DMS53 (cell line): ENCODE measurements at regions not wholly inside any gene's neighbourhood (a gene's known extent, or its start where the extent isn't known, plus 50 kb on each side); places are given as distances from the start of the nearest gene placed in this dataset.

Source experiments
- DNase-seq: peaks from one replicate; lab custom pipeline; 2025; lab: John Stamatoyannopoulos, UW

- DNase-seq = no peak
Measured at GRCh38 chr3:68163062-68163461, 508.6 kb upstream of the SUCLG2 start.

GRCh38 chr3:68162644-68163043 lies 508.2 kb upstream of the SUCLG2 start:
- no peak for DNase-seq

- no peak for DNase-seq
Measured at GRCh38 chr3:68151359-68151758, 496.9 kb upstream of the SUCLG2 start.

DNA sequence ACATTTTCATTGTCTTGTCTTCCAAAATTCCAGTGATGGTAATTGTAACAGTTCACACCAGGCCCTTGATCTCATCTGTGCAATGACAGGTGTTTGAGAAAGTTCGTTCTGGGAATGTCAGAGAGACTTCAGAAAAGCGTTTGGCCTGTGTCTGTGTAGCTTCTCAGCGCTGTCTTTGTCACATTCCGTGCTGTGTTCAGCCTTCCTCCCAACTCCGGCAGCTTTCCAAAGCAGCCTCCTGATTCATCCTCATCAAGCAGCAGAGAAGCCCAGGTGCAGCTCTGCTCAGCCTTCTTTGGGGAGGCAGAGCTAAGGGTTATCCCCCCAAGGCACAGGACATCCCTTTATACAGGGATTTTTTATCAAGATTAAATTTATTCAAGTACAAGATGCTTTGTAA lies 494.0 kb upstream of the SUCLG2 start:
- DNase-seq = no peak

GRCh38 chr3:68142441-68142840 lies 488.0 kb upstream of the SUCLG2 start:
- DNase-seq = no peak

DNA sequence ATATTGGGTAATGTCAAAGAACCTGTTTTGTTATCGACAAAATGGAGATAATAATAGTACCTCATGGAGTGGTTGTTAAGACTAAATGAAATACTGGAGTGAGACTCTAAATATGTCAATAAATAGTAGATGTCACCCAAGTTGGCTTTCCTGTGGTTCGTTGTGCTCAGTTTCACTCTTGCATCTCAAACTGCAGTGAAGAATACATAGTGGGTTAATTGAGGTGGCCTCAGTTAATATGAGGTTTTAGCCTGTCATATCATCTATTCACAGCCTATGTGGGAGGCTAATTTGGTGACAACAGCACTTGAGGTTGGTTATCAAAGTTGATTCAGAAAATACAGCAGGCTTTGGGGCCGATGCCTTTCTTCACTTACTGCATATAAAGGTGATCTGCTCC lies 485.5 kb upstream of the SUCLG2 start:
- DNase-seq = no peak

DNA sequence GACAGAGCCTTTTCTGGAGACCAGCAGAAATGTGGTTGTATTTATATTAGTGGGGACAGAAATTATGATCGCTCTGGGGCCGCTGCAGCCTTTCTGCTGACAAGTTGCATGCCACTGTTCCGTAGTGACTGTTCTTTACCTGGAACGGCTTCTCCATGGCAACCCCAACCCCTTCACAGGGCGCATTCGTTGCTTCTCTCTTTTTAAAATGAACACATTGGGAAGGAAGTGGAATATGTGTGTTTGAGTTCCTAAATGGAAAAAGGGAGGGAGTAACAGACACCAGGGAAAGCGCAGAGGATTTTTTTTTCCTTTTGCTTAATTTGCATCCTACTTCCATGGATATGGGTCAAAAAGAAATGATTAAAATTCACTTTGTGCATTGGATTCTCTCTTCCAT lies 482.0 kb upstream of the SUCLG2 start:
- DNase-seq = no peak

DNA sequence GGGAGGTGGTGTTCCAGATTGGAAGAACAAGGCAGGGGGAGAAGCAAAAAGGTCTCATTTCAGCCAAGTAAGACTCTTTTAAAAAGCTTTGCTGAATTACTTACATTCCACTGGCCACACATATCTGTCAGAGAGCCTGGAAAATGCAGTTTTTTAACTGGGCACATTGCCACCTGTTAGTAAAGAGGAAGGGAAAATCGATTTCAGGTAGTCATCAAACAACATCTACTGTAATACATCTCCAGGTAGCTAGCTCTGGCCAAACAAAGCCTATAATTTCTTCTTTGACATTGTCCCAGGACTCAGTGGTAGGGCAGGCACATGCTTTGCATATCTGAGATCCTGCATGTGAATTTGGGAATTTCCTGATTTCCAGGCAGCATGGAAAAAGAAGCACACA lies 480.7 kb upstream of the SUCLG2 start:
- no peak for DNase-seq

DNA sequence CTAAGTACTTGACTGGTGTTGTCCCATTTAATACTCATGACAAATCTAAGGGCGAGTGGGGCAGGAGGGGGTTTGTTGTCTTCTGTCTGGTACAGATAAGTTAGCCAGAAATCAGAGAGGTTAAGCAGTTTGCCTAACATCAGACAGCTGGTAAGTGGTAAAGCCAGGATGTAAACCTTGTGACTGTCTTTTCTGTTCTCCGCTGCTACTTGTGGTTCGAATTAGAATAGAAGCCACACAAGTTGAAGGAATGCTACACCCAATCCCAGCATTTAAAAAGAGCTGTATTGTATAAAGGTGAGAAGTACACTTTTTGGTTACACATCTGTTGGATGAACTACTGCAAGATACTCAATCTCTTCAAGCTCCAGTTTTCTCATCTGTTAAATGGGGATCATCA lies 474.7 kb upstream of the SUCLG2 start:
- no peak for DNase-seq

- no peak for DNase-seq
Measured at GRCh38 chr3:68123231-68123630, 468.8 kb upstream of the SUCLG2 start.

- DNase-seq = no peak
Measured at GRCh38 chr3:68121287-68121686, 466.9 kb upstream of the SUCLG2 start.

DNA sequence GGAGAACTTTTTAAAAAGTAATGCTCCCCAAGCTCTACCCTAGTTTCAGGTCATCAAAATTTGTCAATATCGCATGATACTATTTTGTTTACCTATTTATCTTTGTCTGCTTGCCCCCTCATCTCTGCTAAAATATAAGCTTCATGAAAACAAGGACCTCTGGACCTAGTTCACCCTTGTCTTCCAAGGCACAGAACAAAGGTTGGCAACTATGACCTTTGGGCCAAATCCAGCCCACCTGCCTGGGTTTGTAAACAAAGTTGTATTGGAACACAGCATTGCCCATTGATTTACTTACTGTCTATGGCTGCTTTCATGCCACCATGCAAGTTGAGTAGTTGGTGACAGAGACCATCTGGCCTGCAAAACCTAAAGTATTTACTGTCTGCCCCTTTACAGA lies 462.2 kb upstream of the SUCLG2 start:
- no peak for DNase-seq

- no peak for DNase-seq
Measured at GRCh38 chr3:68103811-68104210, 449.4 kb upstream of the SUCLG2 start.

DNA sequence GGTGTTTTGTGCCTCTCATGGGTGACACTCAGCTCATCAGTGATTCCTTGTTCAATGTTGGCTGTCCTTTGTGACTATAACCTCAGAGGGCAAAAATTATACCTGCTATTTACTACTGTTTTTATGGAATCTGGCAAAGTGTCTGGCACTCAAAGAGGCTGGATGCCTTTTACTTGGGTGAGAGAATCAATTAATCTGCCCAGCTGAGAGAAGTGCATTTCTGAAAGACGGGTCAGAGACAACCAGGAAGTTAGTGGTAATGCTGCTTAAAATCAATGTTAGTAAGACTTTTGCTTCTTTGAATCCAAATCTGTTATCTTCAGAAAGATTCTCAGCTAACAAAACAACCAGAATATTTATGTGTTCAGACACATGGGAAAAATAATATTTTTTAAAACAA lies 436.2 kb upstream of the SUCLG2 start:
- no peak for DNase-seq

DNA sequence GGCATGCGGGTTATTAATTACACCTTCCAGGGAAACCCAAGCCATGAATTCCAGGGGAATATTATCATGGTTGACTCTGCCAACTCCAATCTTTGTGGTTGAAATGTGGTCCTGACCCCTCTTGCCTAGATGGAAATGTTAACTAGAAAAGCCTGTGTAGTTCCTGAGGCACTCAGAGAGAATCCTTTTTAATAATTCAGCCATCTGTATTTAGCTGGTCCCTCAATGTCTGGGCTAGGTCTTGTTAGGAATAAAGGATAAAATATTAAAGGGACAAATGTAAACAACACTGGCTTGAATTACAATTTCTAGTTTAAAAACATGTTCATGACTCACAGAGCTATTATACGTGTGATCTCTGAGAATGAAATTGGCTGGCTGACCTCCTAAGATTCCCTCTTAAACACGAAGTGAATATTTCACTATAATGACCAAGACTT lies 435.2 kb upstream of the SUCLG2 start:
- DNase-seq = no peak

DNA sequence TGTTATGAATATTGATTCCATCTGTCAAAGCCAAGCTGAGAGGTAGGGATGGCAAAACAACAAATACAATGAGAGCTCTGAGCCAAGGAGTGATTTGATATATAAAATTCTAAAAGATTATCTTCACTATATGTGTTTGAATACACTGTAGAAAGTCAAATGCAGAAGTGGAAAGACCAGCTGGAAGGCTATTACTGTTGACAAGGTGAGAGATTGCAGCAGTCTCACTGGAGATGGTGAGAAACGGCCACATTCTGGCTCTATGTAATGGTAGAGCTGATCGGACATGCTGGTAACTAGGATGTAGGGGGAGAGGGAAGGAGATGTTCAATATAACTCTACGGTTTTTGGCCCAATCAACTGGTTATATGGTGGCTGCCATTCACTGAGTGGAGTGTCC lies 434.2 kb upstream of the SUCLG2 start:
- DNase-seq = no peak

DNA sequence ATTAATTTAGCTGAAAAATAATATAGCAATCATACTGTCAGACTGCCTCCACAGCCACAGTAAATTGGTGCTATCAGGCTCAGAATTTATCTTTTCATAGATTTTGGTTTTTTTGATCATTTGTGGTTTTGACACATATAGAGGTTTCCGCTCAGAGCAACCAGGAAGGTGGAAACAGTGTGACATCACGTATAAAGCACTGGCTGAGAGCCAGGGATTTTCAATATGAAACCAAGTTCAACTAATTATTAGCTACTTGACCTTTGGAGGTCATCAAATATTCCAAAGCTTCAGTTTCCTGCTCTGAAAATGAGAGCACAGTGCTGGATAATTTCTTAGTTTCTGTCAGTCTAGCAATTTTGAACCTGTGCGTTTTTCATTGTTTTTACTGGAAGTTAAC lies 433.8 kb upstream of the SUCLG2 start:
- no peak for DNase-seq

- no peak for DNase-seq
Measured at GRCh38 chr3:68072062-68072461, 417.6 kb upstream of the SUCLG2 start.

DNA sequence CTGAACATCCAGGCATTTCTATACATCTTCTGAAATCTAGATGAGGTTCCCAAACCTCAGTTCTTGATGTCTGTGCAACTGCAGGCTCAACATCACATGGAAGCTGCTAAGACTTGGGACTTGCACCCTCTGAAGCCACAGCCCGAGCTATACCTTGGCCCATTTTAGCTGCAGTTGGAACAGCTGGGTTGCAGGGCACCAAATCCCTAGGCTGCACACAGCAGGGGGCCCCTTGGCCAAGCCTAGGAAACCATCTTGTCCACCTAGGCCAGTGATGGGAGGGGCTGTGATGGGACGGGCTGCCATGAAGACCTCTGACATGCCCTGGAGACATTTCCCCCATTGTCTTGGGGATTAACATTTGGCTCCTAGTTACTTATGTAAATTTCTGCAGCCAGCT lies 415.8 kb upstream of the SUCLG2 start:
- no peak for DNase-seq

GRCh38 chr3:68067314-68067713 lies 412.9 kb upstream of the SUCLG2 start:
- DNase-seq = no peak

DNA sequence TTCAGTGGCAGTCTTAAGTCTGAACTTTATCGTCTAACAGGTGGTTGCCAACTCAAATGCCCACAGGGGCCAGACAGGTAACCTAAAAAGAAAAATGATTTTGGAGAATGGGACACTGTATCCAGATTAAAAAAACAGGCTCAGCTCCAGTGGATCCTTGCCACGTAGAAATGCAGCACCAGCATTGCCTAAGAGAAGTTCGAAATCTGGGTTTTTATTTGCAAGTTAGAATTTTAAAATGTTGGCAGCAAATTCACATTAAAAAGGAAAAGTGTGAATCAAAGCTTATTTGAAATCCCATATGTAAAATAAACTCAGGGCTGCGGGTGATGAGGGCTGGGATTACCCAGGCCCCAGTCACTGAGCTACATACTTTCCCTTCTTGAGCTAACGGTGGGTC lies 408.5 kb upstream of the SUCLG2 start:
- no peak for DNase-seq

DNA sequence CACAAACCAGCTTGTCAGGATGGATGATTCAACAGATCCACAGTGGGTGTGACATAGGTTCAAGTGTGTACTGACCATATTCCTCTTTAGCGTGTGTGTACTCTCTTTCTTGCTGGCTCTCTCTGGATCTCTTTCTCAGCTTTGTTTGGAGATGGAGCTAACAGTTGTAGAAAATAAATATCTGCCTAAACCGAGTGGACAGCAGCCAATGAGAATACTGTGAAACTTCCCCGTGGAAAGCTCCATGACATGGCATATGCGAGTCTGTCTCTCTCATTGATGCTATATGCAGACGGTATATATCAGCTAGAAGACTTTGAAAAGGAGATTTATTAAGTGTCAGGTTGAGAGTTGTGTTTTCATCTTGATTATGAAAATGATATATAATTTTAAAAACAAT lies 406.5 kb upstream of the SUCLG2 start:
- DNase-seq = no peak

DNA sequence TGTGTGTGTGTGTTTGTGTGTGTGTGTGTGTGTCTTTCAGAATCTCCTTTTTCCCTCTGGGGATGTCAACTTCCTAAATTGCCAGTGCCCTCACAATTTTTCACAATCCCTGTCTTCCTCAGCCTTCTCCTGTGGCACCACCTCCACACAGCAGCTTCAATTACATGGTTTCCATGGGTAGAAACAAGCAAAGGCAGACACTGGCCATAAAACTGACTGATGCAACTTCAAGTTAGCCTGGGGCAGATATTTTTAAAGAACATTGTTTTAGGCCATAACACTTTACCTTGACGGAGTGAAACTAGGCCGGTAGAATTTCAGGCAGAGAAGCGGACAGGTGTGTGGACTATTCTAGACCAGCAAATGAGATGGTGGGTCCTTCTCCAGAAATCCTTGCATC lies 405.8 kb upstream of the SUCLG2 start:
- DNase-seq = peak; percentile 7

DNA sequence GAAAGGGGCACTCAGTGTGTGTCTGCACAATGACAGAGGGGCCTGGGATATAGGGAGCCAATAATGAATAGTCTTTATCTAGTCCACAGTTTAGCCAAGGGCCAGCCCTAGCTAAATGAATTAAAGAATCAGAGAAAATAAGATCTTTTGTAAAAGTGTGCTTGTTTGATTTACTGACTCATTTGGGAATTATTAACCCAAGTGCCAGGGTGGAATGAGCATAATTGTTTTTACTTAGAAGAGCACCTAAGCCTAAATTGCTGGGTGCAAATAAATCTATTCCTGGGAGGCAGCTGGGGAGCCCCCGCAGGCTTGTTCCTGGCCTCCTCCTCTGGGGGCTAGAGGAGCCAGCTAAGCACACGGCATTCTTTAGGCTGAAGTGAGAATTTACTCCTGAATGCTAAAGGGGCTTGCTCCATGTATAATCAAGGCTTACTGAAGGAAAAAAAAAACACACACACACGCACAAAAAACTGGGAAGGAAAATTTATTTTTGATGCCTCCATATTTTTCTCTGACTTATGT lies 405.3 kb upstream of the SUCLG2 start:
- DNase-seq = peak; percentile 13
